ENCODE measurements at regions not wholly inside any gene's neighbourhood (a gene's known extent, or its start where the extent isn't known, plus 50 kb on each side); places are given as distances from the start of the nearest gene placed in this dataset.

DNA sequence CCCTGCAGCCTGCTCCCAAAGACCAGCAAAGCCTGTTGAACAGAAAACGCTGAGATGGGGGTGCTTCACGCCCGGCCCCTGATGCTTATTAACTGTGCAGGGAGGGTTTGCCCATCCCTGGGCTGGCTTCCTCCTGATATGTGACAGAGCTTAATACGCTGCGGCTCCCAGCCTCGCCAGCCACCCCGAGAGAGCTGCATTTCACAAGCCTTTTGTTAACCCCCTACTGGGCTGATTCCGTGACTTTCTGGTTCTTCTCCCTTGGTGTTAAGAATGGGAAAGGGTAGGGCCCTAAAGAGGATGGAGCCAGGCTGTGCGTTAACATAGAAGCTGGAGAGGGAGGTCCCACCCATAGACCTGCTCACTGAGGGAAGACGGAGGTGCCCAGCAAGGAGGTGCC lies 211.8 kb downstream of the ENGASE start:
- H3K36me3 ChIP-seq (ENCODE audit: insufficient read depth, low read length), result no peaks in the 10 kb centered on the region
- DNase-seq (no peak), ATAC-seq (ENCODE audit: insufficient read depth, low read depth) (no peak)
- no peaks in the 10 kb centered on the region for H3K79me2 ChIP-seq (ENCODE audit: insufficient read depth, low read length)
- H2AFZ ChIP-seq (ENCODE audit: low read depth, low read length), result no peak overlapping the region
- H3K9ac ChIP-seq (ENCODE audit: low read depth, low read length), result no peak overlapping the region
- no peak overlapping the region for H3K27ac ChIP-seq (ENCODE audit: low read length)
- no peak overlapping the region for H3K4me3 ChIP-seq (ENCODE audit: low read depth in 1 of 2, low read length in 2 of 2)
- TF ChIP-seq, protein P1, sequence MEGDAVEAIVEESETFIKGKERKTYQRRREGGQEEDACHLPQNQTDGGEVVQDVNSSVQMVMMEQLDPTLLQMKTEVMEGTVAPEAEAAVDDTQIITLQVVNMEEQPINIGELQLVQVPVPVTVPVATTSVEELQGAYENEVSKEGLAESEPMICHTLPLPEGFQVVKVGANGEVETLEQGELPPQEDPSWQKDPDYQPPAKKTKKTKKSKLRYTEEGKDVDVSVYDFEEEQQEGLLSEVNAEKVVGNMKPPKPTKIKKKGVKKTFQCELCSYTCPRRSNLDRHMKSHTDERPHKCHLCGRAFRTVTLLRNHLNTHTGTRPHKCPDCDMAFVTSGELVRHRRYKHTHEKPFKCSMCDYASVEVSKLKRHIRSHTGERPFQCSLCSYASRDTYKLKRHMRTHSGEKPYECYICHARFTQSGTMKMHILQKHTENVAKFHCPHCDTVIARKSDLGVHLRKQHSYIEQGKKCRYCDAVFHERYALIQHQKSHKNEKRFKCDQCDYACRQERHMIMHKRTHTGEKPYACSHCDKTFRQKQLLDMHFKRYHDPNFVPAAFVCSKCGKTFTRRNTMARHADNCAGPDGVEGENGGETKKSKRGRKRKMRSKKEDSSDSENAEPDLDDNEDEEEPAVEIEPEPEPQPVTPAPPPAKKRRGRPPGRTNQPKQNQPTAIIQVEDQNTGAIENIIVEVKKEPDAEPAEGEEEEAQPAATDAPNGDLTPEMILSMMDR (IDR thresholded peaks at IDR 0.05; ENCODE audit: borderline replicate concordance, extremely low read depth, low read length, poor library complexity, severe bottlenecking), result no peak
- H3K4me2 ChIP-seq (ENCODE audit: insufficient read depth, low read length), result no peak overlapping the region
- no peaks in the 10 kb centered on the region for H3K27me3 ChIP-seq (ENCODE audit: insufficient read depth, low read length, poor library complexity)
- H3K9me3 ChIP-seq (ENCODE audit: insufficient read depth, low read length, severe bottlenecking), result no peaks in the 10 kb centered on the region
- 0 out of 2 replicates have a peak, but pooled peaks cover 7% of the 10 kb centered on the region for H4K20me1 ChIP-seq (ENCODE audit: insufficient read depth, low read length)
- H3K4me1 ChIP-seq (ENCODE audit: insufficient read depth, low read length), result no peaks in the 10 kb centered on the region

DNA sequence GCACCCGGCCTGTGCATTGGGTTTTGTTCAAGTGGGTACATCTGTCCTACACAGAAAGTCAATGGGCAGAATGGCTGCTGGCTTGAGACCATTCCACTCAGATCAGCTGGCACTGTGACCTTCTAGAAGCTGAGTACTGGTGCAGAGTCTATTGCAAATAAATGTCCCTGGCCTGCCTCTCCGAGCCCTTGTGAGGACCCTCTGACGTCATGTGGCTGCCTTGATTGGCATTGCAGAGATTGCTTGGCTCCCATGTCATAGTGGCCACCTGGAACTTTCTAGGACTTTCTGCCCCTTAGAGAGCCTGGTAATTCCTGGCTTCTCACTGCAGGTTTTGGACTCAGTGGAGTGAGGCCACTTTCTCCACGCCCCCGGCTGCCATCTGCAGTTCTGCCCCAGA lies 211.3 kb downstream of the ENGASE start:
- Histone ChIP-seq H3K27me3 (ENCODE audit: insufficient read depth, low read length, poor library complexity) (no peaks in the 10 kb centered on the region), H2AFZ (ENCODE audit: low read depth, low read length) (no peak overlapping the region), H3K79me2 (ENCODE audit: insufficient read depth, low read length) (no peaks in the 10 kb centered on the region), H3K9me3 (ENCODE audit: insufficient read depth, low read length, severe bottlenecking) (no peaks in the 10 kb centered on the region), H3K27ac (ENCODE audit: low read length) (no peak overlapping the region), H3K4me1 (ENCODE audit: insufficient read depth, low read length) (no peaks in the 10 kb centered on the region), H3K4me3 (ENCODE audit: low read depth in 1 of 2, low read length in 2 of 2) (no peak overlapping the region), H3K36me3 (ENCODE audit: insufficient read depth, low read length) (no peaks in the 10 kb centered on the region), H3K4me2 (ENCODE audit: insufficient read depth, low read length) (no peak overlapping the region), H3K9ac (ENCODE audit: low read depth, low read length) (no peak overlapping the region), H4K20me1 (ENCODE audit: insufficient read depth, low read length) (0 out of 2 replicates have a peak, but pooled peaks cover 8% of the 10 kb centered on the region)
- ATAC-seq (ENCODE audit: insufficient read depth, low read depth) (no peak), DNase-seq (no peak)
- TF ChIP-seq, protein P1 (IDR thresholded peaks at IDR 0.05; ENCODE audit: borderline replicate concordance, extremely low read depth, low read length, poor library complexity, severe bottlenecking), result no peak
- TF ChIP-seq EZH2 (IDR thresholded peaks at IDR 0.05; ENCODE audit: borderline replicate concordance, low read depth, low read length, severe bottlenecking), result no peak

DNA sequence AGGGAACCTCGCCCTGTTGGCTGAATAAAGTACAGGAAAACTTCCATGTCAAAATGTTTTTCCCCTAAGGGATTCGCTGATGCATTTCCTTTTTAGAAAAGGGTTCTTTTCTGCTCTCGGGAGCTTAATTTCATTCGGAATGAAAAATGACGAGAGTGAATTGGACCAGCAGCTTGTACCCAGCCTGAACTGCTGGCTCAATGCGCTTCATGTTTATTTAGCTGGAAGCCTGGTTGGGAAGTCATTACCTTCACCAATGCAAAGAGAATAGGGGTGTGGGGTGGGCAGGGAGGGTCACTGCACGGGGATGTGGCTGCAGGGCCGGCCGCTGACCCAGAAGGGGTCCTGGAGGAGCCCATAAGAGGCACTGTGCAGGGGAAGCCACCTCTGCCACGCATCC lies 207.7 kb downstream of the ENGASE start:
- no peak overlapping the region for H2AFZ ChIP-seq (ENCODE audit: low read depth, low read length)
- no peak for ATAC-seq (ENCODE audit: insufficient read depth, low read depth)

More for the DNA sequence above, 207.7 kb downstream of the ENGASE start:
- H3K4me1 ChIP-seq (ENCODE audit: insufficient read depth, low read length), result no peaks in the 10 kb centered on the region
- no peak overlapping the region for H3K4me2 ChIP-seq (ENCODE audit: insufficient read depth, low read length)
- no peak overlapping the region for H3K9ac ChIP-seq (ENCODE audit: low read depth, low read length)
- H3K4me3 ChIP-seq (ENCODE audit: low read depth in 1 of 2, low read length in 2 of 2), result no peak overlapping the region
- TF ChIP-seq EZH2 (IDR thresholded peaks at IDR 0.05; ENCODE audit: borderline replicate concordance, low read depth, low read length, severe bottlenecking), result no peak
- TF ChIP-seq, protein P1 (IDR thresholded peaks at IDR 0.05; ENCODE audit: borderline replicate concordance, extremely low read depth, low read length, poor library complexity, severe bottlenecking), result no peak
- H3K9me3 ChIP-seq (ENCODE audit: insufficient read depth, low read length, severe bottlenecking), result no peaks in the 10 kb centered on the region
- no peaks in the 10 kb centered on the region for H3K36me3 ChIP-seq (ENCODE audit: insufficient read depth, low read length)
- peaks cover 22% of the 10 kb centered on the region; the same call in 1 of the 2 replicates for H4K20me1 ChIP-seq (ENCODE audit: insufficient read depth, low read length)
- H3K27ac ChIP-seq (ENCODE audit: low read length), result no peak overlapping the region
- DNase-seq, result no peak
- no peaks in the 10 kb centered on the region for H3K79me2 ChIP-seq (ENCODE audit: insufficient read depth, low read length)
- H3K27me3 ChIP-seq (ENCODE audit: insufficient read depth, low read length, poor library complexity), result no peaks in the 10 kb centered on the region

All from DND-41 (cell line).